CD4-positive, alpha-beta T cell treated with Interleukin-12 subunit alpha and Interleukin-12 subunit beta, for 1 hour (primary cell): ENCODE measurements at regions not wholly inside any gene's neighbourhood (a gene's known extent, or its start where the extent isn't known, plus 50 kb on each side); places are given as distances from the start of the nearest gene placed in this dataset.
"Not testable (repeated sequence)": the region's sequence is repeated elsewhere in the genome, so short reads cannot be mapped to it uniquely, and the experiment has no call there.

Experiments
- DNase-seq: peaks from one replicate; pipeline ENCODE4 v3.0.0-alpha.2; 2020

GRCh38 chr14:103271189-103271588 is 62.8 kb upstream of the EIF5 start:
- no peak for DNase-seq

GRCh38 chr14:103273145-103273744 is 60.8 kb upstream of the EIF5 start:
- no peak for DNase-seq

GRCh38 chr14:103273745-103274615 is 60.1 kb upstream of the EIF5 start:
- DNase-seq, result no peak

GRCh38 chr14:103275000-103275399 is 59.0 kb upstream of the EIF5 start:
- DNase-seq, result no peak

GRCh38 chr14:103277931-103278330 is 56.1 kb upstream of the EIF5 start:
- no peak for DNase-seq

GRCh38 chr14:103279142-103280025 is 54.7 kb upstream of the EIF5 start:
- DNase-seq, result no peak

- DNase-seq, result no peak
Observed at GRCh38 chr14:103280278-103280928, 53.6 kb upstream of the EIF5 start.

- no peak for DNase-seq
Observed at GRCh38 chr14:103281496-103282231, 52.4 kb upstream of the EIF5 start.

- DNase-seq, result not testable (repeated sequence)
Observed at GRCh38 chr14:103282309-103282708, 51.7 kb upstream of the EIF5 start.

GRCh38 chr14:103282932-103283331 is 51.1 kb upstream of the EIF5 start:
- no peak for DNase-seq

- DNase-seq, result no peak
Observed at GRCh38 chr14:103283916-103284315, 50.1 kb upstream of the EIF5 start.
